Stimulated activated CD8-positive, alpha-beta memory T cell treated with anti-CD3 and anti-CD28 coated beads, Interleukin-4, amount 100 ng/mL, for 1 hour (primary cell): ENCODE measurements at regions not wholly inside any gene's neighbourhood (a gene's known extent, or its start where the extent isn't known, plus 50 kb on each side); places are given as distances from the start of the nearest gene placed in this dataset.
"Not testable (repeated sequence)": the region's sequence is repeated elsewhere in the genome, so short reads cannot be mapped to it uniquely, and the experiment has no call there.

Experiments used
- DNase-seq, 2 donors: peaks; one replicate each; pipeline ENCODE4 v3.0.0-alpha.2; 2020; ENCODE audit warnings: low read depth in 2 of 2, low spot score in 1 of 2

DNA sequence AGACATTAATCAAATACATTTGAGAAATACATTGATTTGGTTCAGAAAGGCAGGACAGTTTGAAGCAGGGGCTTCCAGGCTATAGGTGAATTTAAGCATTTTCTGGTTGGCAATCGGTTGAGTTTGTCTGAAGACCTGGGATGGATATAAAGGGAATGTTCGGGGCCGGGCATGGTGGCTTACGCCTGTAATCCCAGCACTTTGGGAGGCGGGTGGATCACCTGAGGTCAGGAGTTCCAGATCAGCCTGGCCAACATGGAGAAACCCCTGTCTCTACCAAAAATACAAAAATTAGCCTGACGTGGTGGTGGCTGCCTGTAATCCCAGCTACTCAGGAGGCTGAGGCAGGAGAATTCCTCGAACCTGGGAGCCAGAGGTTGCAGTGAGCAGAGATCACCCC, 166.5 kb upstream of the ATP10A start:
- DNase-seq: not testable (repeated sequence)

DNA sequence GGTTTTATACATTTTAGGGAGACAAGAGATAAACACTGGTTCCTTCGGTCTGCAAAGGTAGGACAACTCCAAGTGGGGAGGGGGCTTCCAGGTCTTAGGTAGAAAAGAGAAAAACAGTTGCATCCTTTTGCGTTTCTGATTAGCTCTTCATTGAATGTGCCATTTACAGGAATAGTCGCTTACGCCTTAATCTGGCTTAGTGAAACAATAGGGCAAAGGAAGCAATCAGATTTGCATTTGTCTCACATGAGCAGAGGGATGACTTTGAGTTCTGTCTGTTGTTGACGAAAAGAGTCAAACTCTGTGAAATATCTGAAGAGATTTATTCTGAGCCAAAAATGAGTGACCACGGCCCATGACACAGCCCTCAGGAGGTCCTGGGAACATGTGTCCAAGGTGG, 166.0 kb upstream of the ATP10A start:
- no peak for DNase-seq

DNA sequence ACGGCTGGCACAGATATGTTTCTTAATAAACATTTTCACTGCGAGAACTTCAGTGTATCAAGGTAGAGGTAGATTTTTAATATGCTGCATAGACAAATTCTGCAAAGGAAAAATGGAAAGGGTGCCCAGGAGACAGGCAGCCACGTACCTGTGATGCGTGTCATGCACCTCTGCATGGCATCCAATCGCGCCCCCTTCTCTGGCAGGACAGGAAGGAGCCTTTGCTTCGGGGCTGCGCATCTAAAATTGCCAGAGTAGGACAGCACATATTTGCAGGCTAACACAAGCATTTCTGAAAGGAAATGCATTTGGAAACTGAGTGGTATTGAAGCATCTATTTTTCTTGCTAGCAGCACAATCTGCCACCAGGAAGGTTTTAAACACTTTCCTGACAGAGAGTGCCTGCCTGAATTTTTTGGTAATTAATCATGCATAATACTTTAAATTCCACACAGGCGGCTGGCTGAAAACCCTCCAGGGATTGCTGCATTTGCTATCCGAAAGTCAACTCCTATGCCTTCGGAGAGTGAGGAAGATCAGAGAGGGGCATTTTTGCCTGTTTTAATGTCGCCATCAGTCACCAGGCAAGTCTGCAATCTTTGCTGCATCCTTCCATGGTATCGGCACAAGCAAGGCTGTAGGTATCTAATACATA, 165.1 kb upstream of the ATP10A start:
- no peak for DNase-seq

DNA sequence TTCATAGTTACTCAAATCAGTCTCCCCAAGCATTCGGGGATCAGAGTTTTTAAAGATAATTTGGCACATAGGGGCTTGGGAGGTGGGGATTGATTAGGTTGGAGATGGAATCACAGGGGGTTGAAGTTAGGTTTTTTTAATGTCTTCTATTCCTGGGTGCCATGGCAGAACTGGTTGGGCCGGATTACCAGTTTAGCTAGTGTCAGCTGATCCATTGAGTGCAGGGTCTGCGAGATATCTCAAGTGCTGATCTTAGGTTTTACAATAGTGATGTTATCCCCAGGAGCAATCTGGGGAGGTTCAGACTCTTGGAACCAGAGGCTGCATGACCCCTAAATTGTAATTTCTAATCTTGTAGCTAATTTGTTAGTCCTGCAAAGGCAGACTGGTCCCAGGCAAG, 163.5 kb upstream of the ATP10A start:
- DNase-seq: not testable (repeated sequence)

DNA sequence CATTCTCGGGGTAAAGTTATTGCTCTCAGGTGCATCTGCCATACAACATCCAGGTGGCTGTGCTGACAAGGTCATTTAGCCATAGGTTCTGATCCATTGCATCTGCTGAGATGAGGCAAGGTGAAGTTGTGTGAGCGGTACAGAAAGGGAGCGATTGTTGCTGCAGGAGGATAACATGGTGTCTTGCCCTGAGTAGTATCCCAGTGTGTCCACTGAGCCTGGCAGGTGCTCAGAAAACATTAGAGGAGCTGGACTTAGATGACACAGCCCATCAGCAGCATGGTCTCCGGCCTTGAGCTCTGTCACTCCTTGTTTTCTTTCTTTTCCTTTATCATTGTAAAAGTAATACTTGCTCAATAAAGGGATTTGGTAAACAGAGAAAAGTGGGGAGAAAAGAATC, 161.1 kb upstream of the ATP10A start:
- no peak for DNase-seq

DNA sequence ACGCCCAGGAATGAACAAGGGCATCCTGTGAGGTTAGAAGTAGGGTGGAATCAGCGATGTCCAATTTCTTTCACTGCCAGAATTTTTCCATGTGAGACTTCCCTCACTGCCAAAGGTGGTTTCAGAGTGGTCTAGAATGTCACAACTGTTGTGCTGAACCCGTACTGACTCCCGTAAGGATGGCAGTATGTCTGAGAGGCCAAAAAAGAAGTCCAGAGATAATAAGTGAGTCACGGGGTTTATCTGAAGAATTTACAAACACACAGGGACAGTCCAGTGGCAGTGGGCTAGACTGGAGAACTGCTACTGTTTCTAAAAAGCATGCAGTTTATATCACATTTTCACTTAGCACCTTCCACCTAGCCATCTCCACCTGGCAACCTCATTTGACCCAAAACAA, 160.6 kb upstream of the ATP10A start:
- no peak for DNase-seq

DNA sequence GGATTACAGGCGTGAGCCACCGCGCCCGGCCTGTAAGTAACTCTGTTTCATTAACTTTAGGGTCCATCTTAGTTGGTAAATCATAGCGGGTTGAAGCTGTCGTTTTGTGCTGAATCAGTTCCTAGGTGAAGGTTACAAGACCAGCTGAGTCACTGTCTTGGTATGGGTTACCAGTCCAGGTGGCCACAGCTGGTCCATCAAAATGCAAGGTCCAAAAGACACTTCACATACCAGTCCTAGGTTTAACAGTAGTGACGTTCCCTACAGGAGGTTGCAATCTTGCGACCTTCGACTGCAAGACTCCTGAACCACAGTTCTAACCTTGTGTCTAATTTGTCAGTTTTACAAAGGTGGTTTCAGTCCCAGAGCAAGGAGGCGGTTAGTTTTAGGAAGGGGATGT, 160.1 kb upstream of the ATP10A start:
- DNase-seq: no peak

DNA sequence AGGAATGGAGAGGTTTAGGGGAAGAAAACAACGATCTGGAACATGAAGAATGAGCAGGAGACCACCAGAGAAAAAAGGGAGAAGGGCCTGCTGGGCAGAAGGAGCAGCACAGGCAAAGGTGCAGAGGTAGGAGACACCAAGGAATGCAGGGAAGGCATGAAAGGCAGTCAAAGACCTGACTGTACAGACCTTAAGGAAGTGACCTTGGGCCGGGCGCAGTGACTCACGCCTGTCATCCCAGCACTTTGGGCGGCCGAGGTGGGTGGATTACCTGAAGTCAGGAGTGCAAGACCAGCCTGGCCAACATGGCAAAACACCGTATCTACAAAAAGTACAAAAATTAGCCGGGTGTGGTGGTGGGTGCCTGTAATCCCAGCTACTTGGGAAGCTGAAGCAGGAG, 157.7 kb upstream of the ATP10A start:
- no peak for DNase-seq

DNA sequence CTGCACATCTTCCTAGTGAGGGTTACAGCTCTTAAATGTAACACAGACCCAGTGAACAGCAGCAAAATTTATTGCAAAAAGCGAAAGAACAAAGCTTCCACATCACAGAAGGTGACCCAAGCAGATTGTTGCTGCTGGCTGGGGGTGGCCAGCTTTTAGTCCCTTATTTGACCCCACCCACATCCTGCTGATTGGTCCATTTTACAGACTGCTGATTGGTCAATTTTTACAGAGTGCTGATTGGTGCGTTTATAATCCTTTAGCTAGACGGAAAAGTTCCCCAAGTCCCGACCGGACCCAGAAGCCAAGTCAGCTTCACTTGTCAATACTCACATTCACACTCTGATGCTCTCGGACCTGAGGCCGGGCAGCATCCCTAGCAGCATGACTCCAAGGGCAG, 154.5 kb upstream of the ATP10A start:
- no peak for DNase-seq

DNA sequence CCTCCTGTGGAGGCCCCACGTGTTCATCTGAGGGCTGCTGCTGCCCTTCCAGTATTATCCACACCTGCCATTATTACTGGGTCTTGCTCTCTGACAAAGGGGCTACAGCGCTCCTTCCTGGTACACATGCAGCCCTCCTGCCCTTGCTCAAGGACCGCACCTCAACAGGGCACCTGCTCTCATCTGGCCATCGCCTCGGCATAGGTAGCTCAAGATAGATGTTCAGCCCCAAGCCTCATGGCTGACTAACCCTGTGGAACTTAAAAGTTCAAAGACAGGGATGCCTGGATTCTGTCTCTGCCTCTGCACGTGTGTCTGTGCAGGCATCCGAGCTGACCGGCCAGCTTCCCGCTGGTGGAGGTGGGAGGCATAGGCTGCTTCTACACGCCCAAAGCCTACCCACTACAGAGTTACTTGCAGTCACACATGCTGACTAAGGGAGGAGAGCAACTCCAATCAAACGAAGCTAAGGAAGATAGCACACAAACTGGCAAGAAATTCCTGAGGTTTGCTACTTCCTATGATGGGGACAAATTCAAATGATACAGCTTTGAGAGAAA, 152.5 kb upstream of the ATP10A start:
- no peak for DNase-seq

DNA sequence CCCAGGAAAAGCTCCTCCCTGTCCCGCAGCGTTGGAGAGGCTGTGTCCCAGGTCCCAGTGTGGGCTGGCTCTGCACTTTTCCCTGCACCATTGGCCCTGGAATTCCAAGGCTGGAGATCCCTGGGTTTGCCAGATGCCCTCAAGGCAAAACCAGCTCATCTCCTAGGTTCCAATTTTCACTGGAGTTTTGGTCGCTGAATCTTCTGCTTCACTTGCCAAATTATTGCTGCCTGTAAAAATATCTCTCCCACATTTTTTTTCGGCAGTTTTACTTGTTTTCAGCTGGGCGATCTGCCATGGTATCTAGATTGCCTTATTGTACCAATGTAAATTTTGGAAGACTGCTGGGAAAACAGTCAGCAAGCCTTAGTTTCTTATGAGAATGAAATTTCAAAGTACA, 150.9 kb upstream of the ATP10A start:
- no peak for DNase-seq

DNA sequence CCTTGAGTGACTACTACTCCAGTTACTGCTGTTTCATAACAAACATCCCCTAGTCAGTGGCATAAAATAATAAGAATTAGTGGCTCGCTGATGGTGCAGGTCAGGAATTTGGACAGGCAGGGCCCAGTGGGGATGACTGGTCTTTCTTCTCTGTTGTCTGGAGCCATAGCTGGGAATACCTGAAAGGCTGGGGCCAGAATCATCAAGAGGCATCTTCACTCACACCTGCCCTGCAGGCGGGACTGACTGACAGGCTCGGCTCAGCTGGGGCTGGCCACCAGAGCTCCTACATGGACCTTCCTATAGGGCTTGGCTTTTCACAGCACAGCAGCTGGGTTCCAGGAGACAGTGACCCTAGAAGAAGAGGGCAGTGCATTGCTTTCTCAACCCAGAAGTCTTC, 148.8 kb upstream of the ATP10A start:
- DNase-seq: no peak

DNA sequence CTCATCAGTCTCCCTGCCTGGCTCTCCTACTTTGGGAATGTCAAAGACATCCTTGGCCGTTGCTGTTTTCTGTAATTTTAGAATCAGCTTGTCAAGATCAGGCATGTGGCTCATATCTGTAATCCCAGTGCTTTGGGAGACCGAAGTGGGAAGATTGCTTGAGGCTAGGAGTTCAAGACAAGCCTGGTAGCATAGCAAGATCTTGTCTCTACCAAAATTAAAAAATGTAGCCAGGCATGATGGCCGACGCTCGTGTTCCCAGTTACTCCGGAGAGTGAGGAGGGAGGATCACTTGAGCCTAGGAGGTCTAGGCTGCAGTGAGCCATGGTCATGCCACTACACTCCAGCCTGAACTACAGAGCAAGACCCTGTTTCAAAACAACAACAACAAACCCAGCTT, 144.0 kb upstream of the ATP10A start:
- no peak for DNase-seq

DNA sequence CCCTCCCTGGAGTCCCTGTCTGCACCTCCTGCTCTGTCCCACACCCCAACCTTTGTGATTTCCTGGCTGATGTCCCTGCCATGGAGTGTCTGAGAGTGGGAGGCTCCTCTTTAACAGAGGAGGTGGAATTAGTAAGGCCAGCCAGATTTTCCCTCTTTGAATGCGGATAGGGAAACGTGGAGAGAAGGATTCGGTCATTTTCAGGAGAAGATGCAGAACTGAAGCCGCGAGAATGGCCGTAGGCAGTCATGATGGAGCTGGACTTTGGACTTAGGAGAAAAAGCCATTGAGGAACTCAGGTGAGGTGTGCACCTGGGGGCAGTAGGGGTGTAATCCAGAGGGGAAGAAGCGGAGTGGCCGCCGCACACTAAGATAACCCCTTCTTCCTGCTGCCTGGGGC, 138.1 kb upstream of the ATP10A start:
- DNase-seq: no peak

DNA sequence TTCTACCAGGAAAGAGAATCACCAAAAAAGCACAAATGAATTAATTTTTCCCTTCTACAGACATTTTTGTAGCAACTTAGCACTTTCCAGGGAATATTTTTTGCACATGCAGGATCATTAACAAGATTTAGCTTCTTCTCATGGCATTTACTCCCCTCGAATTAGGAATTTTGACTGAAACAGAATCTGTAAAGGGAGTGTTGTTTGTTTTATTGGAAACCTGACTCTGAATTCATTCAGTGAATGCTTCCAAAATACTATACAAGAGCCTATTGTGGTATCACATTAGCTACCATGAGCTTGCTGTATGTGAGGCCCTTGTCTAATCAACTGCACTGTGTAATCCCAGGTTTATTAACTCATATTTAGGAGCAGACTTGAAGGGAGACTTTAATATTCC, 130.4 kb upstream of the ATP10A start:
- no peak for DNase-seq

DNA sequence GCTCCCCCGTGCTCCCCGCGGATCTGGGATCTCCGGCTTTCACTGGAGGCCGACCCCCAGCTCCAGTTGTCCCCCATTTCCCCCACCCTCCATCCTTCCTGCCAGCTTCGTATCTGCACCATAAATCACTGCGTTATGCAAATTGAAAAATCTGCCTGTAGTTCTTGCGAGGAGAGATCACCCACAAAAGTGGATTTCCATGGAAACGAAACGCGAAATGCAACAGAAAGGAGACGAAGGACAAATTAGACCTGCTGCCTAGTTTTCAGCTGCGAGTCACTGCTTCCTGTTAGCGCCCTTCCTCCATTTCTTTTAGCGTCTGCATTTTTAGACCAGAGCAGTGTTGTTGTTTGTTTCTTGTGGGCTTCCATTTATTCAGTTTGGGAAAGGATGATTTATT, 127.1 kb upstream of the ATP10A start:
- no peak for DNase-seq

DNA sequence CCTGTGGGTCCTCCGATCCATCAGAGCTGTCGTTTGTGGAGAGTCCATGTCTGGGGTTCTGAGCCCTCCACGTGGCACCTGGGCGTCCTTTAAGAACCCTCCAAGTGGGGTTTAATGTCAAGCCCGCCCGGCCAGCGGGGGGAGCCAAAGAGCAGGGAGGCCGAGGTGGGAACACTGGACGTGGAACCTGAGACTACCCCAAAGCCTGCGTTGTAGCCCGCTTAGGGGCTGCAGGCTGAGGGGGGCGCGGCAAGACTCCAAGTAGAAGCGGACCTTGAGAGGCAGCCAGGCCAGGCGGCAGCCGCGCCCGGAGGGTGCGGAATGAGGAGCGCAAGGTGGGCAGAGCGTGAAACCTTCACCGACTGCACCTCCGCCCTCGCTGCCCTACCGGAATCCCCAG, 126.2 kb upstream of the ATP10A start:
- DNase-seq: no peak

DNA sequence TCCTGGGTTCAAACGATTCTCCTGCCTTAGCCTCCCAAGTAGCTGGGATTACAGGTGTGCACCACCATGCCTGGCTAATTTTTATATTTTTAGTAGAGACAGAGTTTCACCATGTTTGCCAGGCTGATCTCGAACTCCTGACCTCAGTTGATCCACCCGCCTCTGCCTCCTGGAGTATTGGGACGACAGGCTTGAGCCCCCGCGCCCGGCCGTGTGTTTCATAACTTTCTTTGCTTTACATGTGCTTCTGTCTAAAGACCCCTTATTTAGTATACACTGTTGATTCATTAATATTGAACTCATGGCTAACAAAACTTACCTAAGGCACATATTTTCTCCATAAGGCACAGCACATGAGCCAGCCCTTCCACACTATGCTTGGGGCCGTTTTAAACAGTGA, 125.6 kb upstream of the ATP10A start:
- DNase-seq: not testable (repeated sequence)

DNA sequence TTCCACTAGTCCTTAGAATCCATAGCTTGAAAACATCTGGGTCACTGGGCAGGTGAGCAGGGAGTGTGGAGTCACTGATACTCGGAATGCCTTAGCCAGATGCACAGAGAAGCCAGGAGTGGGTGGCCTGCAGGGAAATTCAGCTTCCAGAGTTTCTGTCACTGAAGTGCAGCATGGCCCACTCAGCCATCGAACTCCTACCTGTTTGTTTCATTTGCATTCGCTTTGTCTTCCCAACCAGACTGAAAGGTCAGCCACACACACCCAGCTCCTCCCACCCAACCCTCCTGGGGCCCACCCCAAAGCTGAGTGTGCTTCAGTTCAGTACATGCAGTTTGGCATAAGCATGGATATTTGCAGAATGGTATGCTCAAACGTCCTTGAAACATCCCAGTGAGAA, 124.5 kb upstream of the ATP10A start:
- DNase-seq: no peak

DNA sequence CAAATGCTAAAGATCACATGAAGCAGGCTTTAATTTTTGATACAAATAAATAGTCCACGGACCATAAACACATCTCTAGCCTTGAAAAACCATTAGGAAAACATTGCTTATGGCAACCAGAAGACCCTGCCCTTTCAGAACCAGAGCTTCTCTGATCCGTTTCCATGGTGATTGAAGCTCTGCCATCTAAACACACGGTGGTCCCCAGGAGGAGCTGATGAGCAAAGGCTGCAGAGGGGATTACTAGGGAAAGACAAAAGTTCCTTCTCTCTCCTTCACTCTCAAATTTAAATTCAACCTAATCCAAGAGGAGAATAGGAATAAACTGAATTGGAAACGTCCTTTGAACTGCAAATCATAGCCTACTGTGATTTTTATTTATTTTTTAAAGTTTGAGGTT, 122.0 kb upstream of the ATP10A start:
- DNase-seq: no peak

DNA sequence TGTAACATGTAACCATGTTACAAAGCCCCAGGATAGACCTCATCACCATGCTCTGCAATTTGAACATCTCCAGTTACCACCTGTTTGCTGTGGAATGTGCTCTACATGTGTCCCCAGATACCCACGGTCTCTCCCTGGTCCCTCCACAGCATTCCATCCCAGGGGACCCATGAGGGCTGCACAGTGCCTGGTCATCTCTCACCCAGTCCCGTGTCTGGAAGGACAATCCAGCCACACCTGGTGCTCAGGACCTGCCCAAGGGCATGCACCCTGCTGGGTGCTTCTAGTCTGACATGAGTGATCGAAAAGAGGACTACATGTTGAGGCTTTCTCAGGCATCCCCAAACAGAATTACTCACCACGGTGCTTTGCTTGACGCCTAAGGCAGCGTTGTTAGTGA, 119.6 kb upstream of the ATP10A start:
- no peak for DNase-seq

DNA sequence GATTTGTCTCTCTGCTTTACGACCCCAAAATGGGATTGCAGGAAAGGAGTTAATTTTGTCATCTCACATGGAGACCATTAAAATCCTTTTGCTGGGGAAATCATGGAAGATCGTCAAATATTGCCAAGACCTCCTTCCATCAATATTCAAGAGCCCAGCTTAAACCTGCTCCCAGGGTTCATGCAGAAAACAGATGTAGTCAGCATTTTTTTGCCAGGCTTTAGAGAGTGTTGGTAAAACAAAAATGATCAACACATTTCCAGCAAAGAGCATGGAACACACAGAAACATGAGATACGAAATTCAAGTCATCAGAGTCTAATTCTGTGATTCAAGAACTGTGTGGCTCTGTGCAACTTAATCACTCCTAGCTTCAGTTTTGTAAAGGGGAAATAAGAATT, 118.0 kb upstream of the ATP10A start:
- no peak for DNase-seq

DNA sequence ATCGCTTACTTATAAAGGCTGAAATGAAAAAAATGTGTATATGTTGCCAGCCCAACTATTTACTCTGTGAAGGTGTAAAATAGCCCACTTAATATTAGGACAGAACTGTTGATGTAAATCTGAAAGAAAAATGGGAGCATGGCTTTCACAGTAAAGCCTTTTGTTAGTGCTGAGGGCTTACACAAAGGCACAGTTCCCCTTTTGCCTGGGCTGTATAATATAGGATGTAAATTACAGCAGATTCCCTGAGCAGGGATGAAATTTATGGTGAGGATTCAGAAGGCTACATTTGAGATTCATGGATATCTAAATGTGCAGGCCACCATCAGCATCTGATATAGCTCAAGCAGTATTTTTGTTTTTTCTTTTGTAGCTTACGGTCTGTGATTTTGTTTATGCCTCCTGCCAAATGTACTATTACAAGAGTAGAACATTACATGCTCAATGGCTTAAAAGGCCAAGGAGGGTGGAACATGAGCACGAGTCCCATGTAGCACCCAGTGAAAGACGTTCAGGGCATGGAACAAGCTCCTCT, 109.1 kb upstream of the ATP10A start:
- no peak for DNase-seq
